GM23338 (cell line): ENCODE measurements at regions not wholly inside any gene's neighbourhood (a gene's known extent, or its start where the extent isn't known, plus 50 kb on each side); places are given as distances from the start of the nearest gene placed in this dataset.

Experiments used
- ATAC-seq: fragments of 200-7000 bp; cut with Tn5 transposase; 3 replicates; pipeline ENCODE4 v1.9.1; 2020
- DNase-seq: peaks from one replicate; pipeline ENCODE4 v3.0.0-alpha.2; 2015; ENCODE audit warnings: low spot score
- H2AFZ ChIP-seq: fragments of 200-600 bp; sonication (generic); 2 replicates; pipeline ENCODE4 v1.8.0; 2016; ENCODE audit warnings: antibody characterized with exemption, mild to moderate bottlenecking, moderate library complexity
- H3F3A ChIP-seq: fragments of 200-600 bp; sonication (generic); replicated peaks from 2 replicates; pipeline ENCODE4 v1.8.0; 2017; ENCODE audit warnings: antibody characterized with exemption, mixed run types, low read depth
- H3K27ac ChIP-seq: fragments of 200-600 bp; sonication (generic); 2 replicates; pipeline ENCODE4 v1.6.1; 2016; ENCODE audit warnings: low read depth
- H3K27me3 ChIP-seq: fragments of 200-600 bp; sonication (generic); 2 replicates; pipeline ENCODE4 v1.8.0; 2016; ENCODE audit warnings: mild to moderate bottlenecking, mixed run types, moderate library complexity; ENCODE audit not compliant: insufficient read depth
- H3K36me3 ChIP-seq: fragments of 200-600 bp; sonication (generic); 2 replicates; pipeline ENCODE4 v1.8.0; 2016; ENCODE audit warnings: mild to moderate bottlenecking; ENCODE audit not compliant: insufficient read depth
- H3K4me1 ChIP-seq: fragments of 200-600 bp; sonication (generic); 2 replicates; pipeline ENCODE4 v1.8.0; 2016; ENCODE audit warnings: mild to moderate bottlenecking, moderate library complexity; ENCODE audit not compliant: insufficient read depth
- H3K4me2 ChIP-seq: fragments of 200-600 bp; sonication (generic); 2 replicates; pipeline ENCODE4 v1.7.1; 2017; ENCODE audit warnings: mixed run types
- H3K4me3 ChIP-seq: fragments of 200-600 bp; sonication (generic); 2 replicates; pipeline ENCODE4 v1.6.1; 2016; ENCODE audit warnings: mixed run types
- H3K79me2 ChIP-seq: fragments of 200-600 bp; sonication (generic); replicated peaks from 2 replicates; pipeline ENCODE4 v1.8.0; 2017; ENCODE audit warnings: mild to moderate bottlenecking; ENCODE audit not compliant: insufficient read depth
- H3K9me2 ChIP-seq: fragments of 200-600 bp; sonication (generic); 2 replicates; pipeline ENCODE4 v1.8.0; 2017; ENCODE audit not compliant: insufficient read depth
- H4K20me1 ChIP-seq: fragments of 200-600 bp; sonication (generic); replicated peaks from 2 replicates; pipeline ENCODE4 v1.8.0; 2017; ENCODE audit warnings: mild to moderate bottlenecking; ENCODE audit not compliant: insufficient read depth
- H3K27ac Mint-ChIP-seq: 2 replicates; pipeline ENCODE4 v1.8.0; 2020; ENCODE audit warnings: inconsistent platforms, mild to moderate bottlenecking, moderate library complexity, mixed read lengths
- H3K27me3 Mint-ChIP-seq: 3 replicates; pipeline ENCODE4 v1.8.0; 2022; ENCODE audit warnings: low read depth, mild to moderate bottlenecking, moderate library complexity, mixed read lengths, inconsistent platforms; ENCODE audit not compliant: insufficient read depth, poor library complexity
- H3K36me3 Mint-ChIP-seq: 3 replicates; pipeline ENCODE4 v1.8.0; 2021; ENCODE audit warnings: low read depth, mild to moderate bottlenecking, inconsistent platforms, moderate library complexity, mixed read lengths
- H3K4me1 Mint-ChIP-seq: 3 replicates; pipeline ENCODE4 v1.8.0; 2020; ENCODE audit warnings: mild to moderate bottlenecking, inconsistent platforms, mixed read lengths
- H3K4me3 Mint-ChIP-seq: 3 replicates; pipeline ENCODE4 v1.8.0; 2021; ENCODE audit warnings: moderate library complexity, mild to moderate bottlenecking, inconsistent platforms, mixed read lengths
- H3K9me3 Mint-ChIP-seq: 3 replicates; pipeline ENCODE4 v1.8.0; 2020; ENCODE audit warnings: moderate library complexity, mild to moderate bottlenecking, inconsistent platforms, mixed read lengths
- EZH2 ChIP-seq: fragments of 200-600 bp; sonication (generic); IDR thresholded peaks from one replicate; pipeline ENCODE4 v1.8.0; 2017; ENCODE audit warnings: antibody characterized with exemption, mild to moderate bottlenecking, low read depth; ENCODE audit not compliant: unreplicated experiment
- EZH2phosphoT487 ChIP-seq: fragments of 200-600 bp; sonication (generic); IDR thresholded peaks from one replicate; pipeline ENCODE4 v1.8.1; 2018; ENCODE audit warnings: antibody characterized with exemption; ENCODE audit not compliant: unreplicated experiment
- NANOG ChIP-seq: IDR thresholded peaks from 2 replicates; pipeline ENCODE4 v1.6.1; 2016; ENCODE audit warnings: antibody characterized with exemption, borderline replicate concordance
- REST ChIP-seq: IDR thresholded peaks from one replicate; pipeline ENCODE4 v1.6.1; 2018; ENCODE audit warnings: antibody characterized with exemption; ENCODE audit not compliant: unreplicated experiment
- STAT1 ChIP-seq: IDR thresholded peaks from one replicate; pipeline ENCODE4 v1.6.1; 2016; ENCODE audit warnings: antibody characterized with exemption; ENCODE audit not compliant: unreplicated experiment
- ZNF331 ChIP-seq: fragments of 250-450 bp; sonication (Bioruptor Pico); IDR thresholded peaks from 2 replicates; pipeline ENCODE4 v1.5.0; 2020; ENCODE audit warnings: low read depth, mild to moderate bottlenecking, moderate library complexity
- ZNF462 ChIP-seq: fragments of 250-450 bp; sonication (Bioruptor Pico); IDR thresholded peaks from 2 replicates; pipeline ENCODE4 v1.5.0; 2020; ENCODE audit warnings: mild to moderate bottlenecking, moderate library complexity
- TF ChIP-seq, protein P1 (sequence below): IDR thresholded peaks from 2 replicates; pipeline ENCODE4 v1.6.1; 2016; ENCODE audit warnings: antibody characterized with exemption

- Histone ChIP-seq H3K4me1 (peaks cover 7% of the 10 kb centered on the region; the same call in 1 of the 2 replicates), H3K79me2 (no peaks in the 10 kb centered on the region), H3K9me2 (no peaks in the 10 kb centered on the region), H3K27ac (no peak overlapping the region), H3K4me3 (no peak overlapping the region), H3K4me2 (no peak overlapping the region), H3K36me3 (no peaks in the 10 kb centered on the region), H4K20me1 (no peaks in the 10 kb centered on the region), H3F3A (no peaks in the 10 kb centered on the region), H3K27me3 (no peaks in the 10 kb centered on the region), H2AFZ (no peak overlapping the region)
- no peaks in the 10 kb centered on the region for H3K9me3 Mint-ChIP-seq
- peaks cover 11% of the 10 kb centered on the region for H3K4me1 Mint-ChIP-seq
- peaks cover 2% of the 10 kb centered on the region for H3K27me3 Mint-ChIP-seq
- H3K36me3 Mint-ChIP-seq: no peaks in the 10 kb centered on the region
- no peak overlapping the region for H3K27ac Mint-ChIP-seq
- TF ChIP-seq EZH2: no peak
- no peak for ATAC-seq
- H3K4me3 Mint-ChIP-seq: no peak overlapping the region
- DNase-seq: no peak
Measured at GRCh38 chr15:59948924-59949613, 55.0 kb upstream of the FOXB1 start.

DNA sequence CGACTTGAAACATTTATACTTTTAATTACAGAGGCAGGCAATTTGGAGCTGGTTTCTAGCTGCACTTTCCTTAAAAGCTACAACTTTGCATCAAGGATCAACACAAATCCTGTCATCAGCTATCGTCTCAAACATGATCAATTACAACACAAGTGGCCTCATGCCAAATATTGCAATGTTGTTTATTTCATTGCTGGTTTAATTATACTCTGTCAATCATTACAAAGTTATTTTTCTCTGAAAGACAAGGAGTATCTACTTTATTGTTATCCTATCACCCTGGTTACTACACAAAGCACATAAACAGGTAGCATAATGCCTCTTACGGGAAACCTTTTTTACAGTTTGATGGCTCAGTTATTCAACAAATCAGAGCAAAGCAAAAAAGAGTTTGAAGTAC, 58.0 kb upstream of the FOXB1 start:
- no peak overlapping the region for H2AFZ ChIP-seq
- Mint-ChIP-seq H3K27me3 (peaks cover 2% of the 10 kb centered on the region), H3K36me3 (no peaks in the 10 kb centered on the region), H3K4me3 (no peak overlapping the region), H3K4me1 (peaks cover 12% of the 10 kb centered on the region), H3K9me3 (no peaks in the 10 kb centered on the region), H3K27ac (no peak overlapping the region)
- H3K27me3 ChIP-seq: no peaks in the 10 kb centered on the region
- no peaks in the 10 kb centered on the region for H4K20me1 ChIP-seq
- no peak for ATAC-seq
- no peaks in the 10 kb centered on the region for H3K79me2 ChIP-seq
- H3K36me3 ChIP-seq: no peaks in the 10 kb centered on the region
- H3K4me1 ChIP-seq: no peaks in the 10 kb centered on the region; the same call in none of the 2 replicates
- no peak overlapping the region for H3K4me3 ChIP-seq
- no peak overlapping the region for H3K27ac ChIP-seq
- no peaks in the 10 kb centered on the region for H3F3A ChIP-seq
- no peaks in the 10 kb centered on the region for H3K9me2 ChIP-seq
- no peak for DNase-seq
- no peak overlapping the region for H3K4me2 ChIP-seq
- TF ChIP-seq ZNF331 (CRISPR knock-in tag): no peak
- TF ChIP-seq EZH2: no peak
- no peak for TF ChIP-seq STAT1
- TF ChIP-seq NANOG: no peak
- no peak for TF ChIP-seq EZH2phosphoT487
- TF ChIP-seq, protein P1, sequence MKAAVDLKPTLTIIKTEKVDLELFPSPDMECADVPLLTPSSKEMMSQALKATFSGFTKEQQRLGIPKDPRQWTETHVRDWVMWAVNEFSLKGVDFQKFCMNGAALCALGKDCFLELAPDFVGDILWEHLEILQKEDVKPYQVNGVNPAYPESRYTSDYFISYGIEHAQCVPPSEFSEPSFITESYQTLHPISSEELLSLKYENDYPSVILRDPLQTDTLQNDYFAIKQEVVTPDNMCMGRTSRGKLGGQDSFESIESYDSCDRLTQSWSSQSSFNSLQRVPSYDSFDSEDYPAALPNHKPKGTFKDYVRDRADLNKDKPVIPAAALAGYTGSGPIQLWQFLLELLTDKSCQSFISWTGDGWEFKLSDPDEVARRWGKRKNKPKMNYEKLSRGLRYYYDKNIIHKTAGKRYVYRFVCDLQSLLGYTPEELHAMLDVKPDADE: no peak
- TF ChIP-seq REST: no peak
- no peak for TF ChIP-seq ZNF462 (CRISPR knock-in tag)
